22Rv1 (cell line): ENCODE measurements at regions not wholly inside any gene's neighbourhood (a gene's known extent, or its start where the extent isn't known, plus 50 kb on each side); places are given as distances from the start of the nearest gene placed in this dataset.

Source experiments
- CTCF ChIP-seq: fragments of 450-650 bp; IDR thresholded peaks from 2 replicates; pipeline ENCODE4 v1.5.1; 2017; ENCODE audit warnings: mild to moderate bottlenecking
- ZFX ChIP-seq: fragments of 450-650 bp; IDR thresholded peaks from 2 replicates; pipeline ENCODE4 v1.6.1; 2017; ENCODE audit warnings: antibody characterized with exemption, borderline replicate concordance

- TF ChIP-seq CTCF (no peak), ZFX (no peak)
Measured at GRCh38 chr4:29559286-29559685, 1160.9 kb upstream of the PCDH7 start.
